Natural killer cell (primary cell): ENCODE measurements at regions not wholly inside any gene's neighbourhood (a gene's known extent, or its start where the extent isn't known, plus 50 kb on each side); places are given as distances from the start of the nearest gene placed in this dataset.

Experiments
- ATAC-seq, 3 donors: fragments of 150-1000 bp in 2 of 3; fragments of 200-7000 bp in 1 of 3; cut with Tn5 transposase; 1 replicate in 1 of 3; 2 replicates in 2 of 3; pipeline ENCODE4 v1.10.0; 2021; ENCODE audit warnings: mild to moderate bottlenecking in 2 of 3, moderate library complexity in 2 of 3
- DNase-seq, 2 donors: peaks; one replicate each; pipeline versions ENCODE4 v3.0.0 to v3.0.0-alpha.2; 2013 to 2021; ENCODE audit warnings: mixed read lengths in 1 of 2
- H3K27ac ChIP-seq: one replicate; pipeline ENCODE4 v1.5.1; 2013; ENCODE audit warnings: mild to moderate bottlenecking, low read length
- H3K27me3 ChIP-seq: one replicate; pipeline ENCODE4 v1.6.1; 2013; ENCODE audit warnings: low read length; ENCODE audit not compliant: control insufficient read depth, insufficient read depth
- H3K36me3 ChIP-seq: one replicate; pipeline ENCODE4 v1.6.1; 2013; ENCODE audit warnings: low read length; ENCODE audit not compliant: control insufficient read depth, insufficient read depth
- H3K4me1 ChIP-seq: one replicate; pipeline ENCODE4 v1.6.1; 2013; ENCODE audit warnings: low read length; ENCODE audit not compliant: control insufficient read depth, insufficient read depth
- H3K4me3 ChIP-seq: one replicate; pipeline ENCODE4 v1.5.1; 2013; ENCODE audit warnings: low read length
- H3K9me3 ChIP-seq: one replicate; pipeline ENCODE4 v1.6.1; 2013; ENCODE audit warnings: low read length; ENCODE audit not compliant: control insufficient read depth, insufficient read depth
- H3K27ac Mint-ChIP-seq, 2 donors: one replicate each; pipeline ENCODE4 v1.8.0; 2022; ENCODE audit warnings: mild to moderate bottlenecking in 2 of 2, mixed read lengths in 2 of 2, moderate library complexity in 1 of 2
- H3K27me3 Mint-ChIP-seq, 2 donors: one replicate each; pipeline ENCODE4 v1.8.0; 2022; ENCODE audit warnings: low read depth in 2 of 2, mixed read lengths in 2 of 2
- H3K36me3 Mint-ChIP-seq: one replicate; pipeline ENCODE4 v1.8.0; 2022; ENCODE audit warnings: mixed read lengths
- H3K4me1 Mint-ChIP-seq, 2 donors: one replicate each; pipeline ENCODE4 v1.8.0; 2022; ENCODE audit warnings: mixed read lengths in 2 of 2
- H3K4me3 Mint-ChIP-seq: one replicate; pipeline ENCODE4 v1.8.0; 2022; ENCODE audit warnings: mild to moderate bottlenecking, moderate library complexity, mixed read lengths
- H3K9me3 Mint-ChIP-seq, 2 donors: one replicate each; pipeline ENCODE4 v1.8.0; 2022; ENCODE audit warnings: mixed read lengths in 2 of 2
- WGBS: methylation state at CpG from one replicate; pipeline ENCODE4 v1.1.7; 2013; ENCODE audit warnings: missing lambda C conversion rate; ENCODE audit not compliant: insufficient coverage; 5-methylcytosine and 5-hydroxymethylcytosine counted together
- intact Hi-C: fragments of 100-400 bp; cut with micrococcal nuclease; formaldehyde crosslinking; loops from one replicate; pipeline ENCODE4 v1.14.2; 2022
- TF ChIP-seq, protein P1 (sequence below): fragments of 200-600 bp; IDR thresholded peaks from one replicate; pipeline ENCODE4 v1.8.0; 2022; ENCODE audit warnings: antibody characterized with exemption

DNA sequence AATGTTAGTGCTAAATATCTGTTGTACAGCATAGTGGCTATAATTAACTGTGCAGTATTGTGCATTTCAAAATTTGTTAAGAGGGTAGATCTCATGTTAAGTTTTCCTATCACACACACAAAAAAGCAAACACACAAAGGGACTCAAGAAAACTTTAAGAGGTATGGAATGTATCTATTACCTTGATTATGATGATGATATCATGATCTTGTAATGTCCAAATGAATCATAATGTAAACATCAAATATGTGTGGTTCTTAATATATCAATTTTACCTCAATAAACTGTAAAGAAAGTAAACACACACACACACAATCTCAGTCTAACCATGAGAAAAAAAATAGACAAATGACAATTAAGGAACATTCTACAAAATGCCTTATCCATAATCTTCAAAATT lies 934.6 kb downstream of the SLITRK1 start:
- Mint-ChIP-seq H3K4me3 (no peak overlapping the region), H3K27ac (no peak overlapping the region), H3K9me3 (peaks cover 11 to 13% of the 10 kb centered on the region in 2 donors), H3K36me3 (no peaks in the 10 kb centered on the region), H3K27me3 (no peaks in the 10 kb centered on the region), H3K4me1 (no peaks in the 10 kb centered on the region)
- no peaks in the 10 kb centered on the region for H3K4me1 ChIP-seq
- TF ChIP-seq, protein P1, sequence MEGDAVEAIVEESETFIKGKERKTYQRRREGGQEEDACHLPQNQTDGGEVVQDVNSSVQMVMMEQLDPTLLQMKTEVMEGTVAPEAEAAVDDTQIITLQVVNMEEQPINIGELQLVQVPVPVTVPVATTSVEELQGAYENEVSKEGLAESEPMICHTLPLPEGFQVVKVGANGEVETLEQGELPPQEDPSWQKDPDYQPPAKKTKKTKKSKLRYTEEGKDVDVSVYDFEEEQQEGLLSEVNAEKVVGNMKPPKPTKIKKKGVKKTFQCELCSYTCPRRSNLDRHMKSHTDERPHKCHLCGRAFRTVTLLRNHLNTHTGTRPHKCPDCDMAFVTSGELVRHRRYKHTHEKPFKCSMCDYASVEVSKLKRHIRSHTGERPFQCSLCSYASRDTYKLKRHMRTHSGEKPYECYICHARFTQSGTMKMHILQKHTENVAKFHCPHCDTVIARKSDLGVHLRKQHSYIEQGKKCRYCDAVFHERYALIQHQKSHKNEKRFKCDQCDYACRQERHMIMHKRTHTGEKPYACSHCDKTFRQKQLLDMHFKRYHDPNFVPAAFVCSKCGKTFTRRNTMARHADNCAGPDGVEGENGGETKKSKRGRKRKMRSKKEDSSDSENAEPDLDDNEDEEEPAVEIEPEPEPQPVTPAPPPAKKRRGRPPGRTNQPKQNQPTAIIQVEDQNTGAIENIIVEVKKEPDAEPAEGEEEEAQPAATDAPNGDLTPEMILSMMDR: no peak
- H3K27me3 ChIP-seq: no peaks in the 10 kb centered on the region
- ATAC-seq: no peak
- no peak overlapping the region for H3K27ac ChIP-seq
- H3K4me3 ChIP-seq: no peak overlapping the region
- DNase-seq: no peak
- H3K36me3 ChIP-seq: no peaks in the 10 kb centered on the region
- intact Hi-C loops: no loop called here
- H3K9me3 ChIP-seq: peaks cover 6% of the 10 kb centered on the region

DNA sequence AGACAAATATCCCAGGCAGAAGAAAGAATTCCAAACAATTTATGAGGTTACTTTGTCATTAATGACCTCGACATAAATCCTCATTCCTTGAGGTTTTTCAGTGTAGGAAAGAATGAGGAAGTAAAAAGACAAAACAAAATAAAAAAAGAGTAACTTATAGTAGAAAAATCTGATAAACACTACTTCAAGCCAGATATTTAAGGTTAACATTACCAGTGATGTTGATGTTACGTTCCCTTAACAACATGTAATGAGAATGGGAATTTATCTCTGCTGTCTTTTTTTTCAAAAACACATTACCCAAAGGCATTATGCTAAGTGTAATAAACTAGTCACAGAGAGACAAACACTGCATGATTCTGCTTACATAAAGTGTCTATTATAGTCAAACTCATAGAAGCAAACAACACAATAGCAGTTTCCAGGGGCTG lies 935.1 kb downstream of the SLITRK1 start:
- H3K27me3 ChIP-seq: no peaks in the 10 kb centered on the region
- Mint-ChIP-seq H3K4me3 (no peak overlapping the region), H3K27me3 (no peaks in the 10 kb centered on the region), H3K9me3 (peaks cover 13% of the 10 kb centered on the region in 2 donors), H3K4me1 (no peaks in the 10 kb centered on the region), H3K27ac (no peak overlapping the region), H3K36me3 (no peaks in the 10 kb centered on the region)
- H3K4me3 ChIP-seq: no peak overlapping the region
- H3K36me3 ChIP-seq: no peaks in the 10 kb centered on the region
- peaks cover 1% of the 10 kb centered on the region for H3K9me3 ChIP-seq
- intact Hi-C loops: no loop called here
- no peaks in the 10 kb centered on the region for H3K4me1 ChIP-seq
- TF ChIP-seq, protein P1: no peak
- WGBS: no CpG with 5 or more reads among the region's 2 CpGs
- no peak overlapping the region for H3K27ac ChIP-seq
- no peak for ATAC-seq
- DNase-seq: no peak

DNA sequence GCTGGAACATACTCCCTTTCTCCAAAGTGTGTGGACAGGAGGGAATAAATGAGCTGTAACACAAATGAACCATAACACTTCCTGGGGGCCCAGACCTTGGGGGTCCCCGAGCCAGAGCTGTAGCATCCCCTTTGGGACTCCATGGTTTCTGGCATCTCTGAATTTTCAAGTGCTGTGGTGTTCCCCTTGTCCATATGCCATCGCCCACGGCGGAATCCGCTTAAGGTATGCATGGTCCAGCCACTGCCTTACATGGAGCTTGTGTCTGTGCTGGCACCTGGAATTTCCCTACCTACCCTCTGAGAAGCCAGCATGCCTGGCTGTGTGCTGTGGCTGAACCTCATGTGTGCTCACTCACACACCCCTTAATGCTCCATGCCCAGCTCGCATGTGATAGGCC lies 943.6 kb downstream of the SLITRK1 start:
- Histone ChIP-seq H3K9me3 (no peaks in the 10 kb centered on the region), H3K36me3 (no peaks in the 10 kb centered on the region), H3K4me1 (no peaks in the 10 kb centered on the region), H3K27ac (no peak overlapping the region), H3K4me3 (no peak overlapping the region), H3K27me3 (no peaks in the 10 kb centered on the region)
- Mint-ChIP-seq H3K36me3 (no peaks in the 10 kb centered on the region), H3K27me3 (no peaks in the 10 kb centered on the region), H3K4me1 (no peaks in the 10 kb centered on the region), H3K4me3 (no peak overlapping the region), H3K9me3 (peaks cover 10 to 14% of the 10 kb centered on the region in 2 donors), H3K27ac (no peak overlapping the region)
- WGBS: 91% methylated on average over 6 of the region's 6 CpGs
- ATAC-seq (no peak), DNase-seq (peak in 1 of 2 donors; percentile 1)
- intact Hi-C loops: no loop called here
- TF ChIP-seq, protein P1: no peak

DNA sequence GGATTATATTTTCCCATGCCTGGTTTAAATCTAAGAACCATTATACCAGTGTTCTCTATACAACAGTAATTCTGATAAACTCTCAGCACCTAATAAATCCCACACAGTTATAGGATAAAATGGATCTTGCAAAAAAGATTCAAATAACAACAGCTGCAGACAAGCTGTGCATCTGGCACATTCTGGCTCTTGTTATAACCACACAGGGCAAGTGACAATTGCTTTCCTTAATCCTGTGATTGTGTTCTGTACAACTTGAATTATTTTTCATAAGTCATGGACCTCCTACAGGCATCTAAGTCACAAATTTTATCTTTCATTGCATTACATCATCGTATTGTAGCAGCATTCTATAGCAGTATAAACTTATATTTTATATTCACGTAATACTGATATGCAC lies 948.3 kb downstream of the SLITRK1 start:
- H3K4me3 Mint-ChIP-seq: no peak overlapping the region
- no peaks in the 10 kb centered on the region for H3K27me3 ChIP-seq
- TF ChIP-seq, protein P1: no peak
- H3K36me3 Mint-ChIP-seq: no peaks in the 10 kb centered on the region
- no peak overlapping the region for H3K27ac ChIP-seq
- peaks cover 13 to 20% of the 10 kb centered on the region in 2 donors for H3K9me3 Mint-ChIP-seq
- no peaks in the 10 kb centered on the region for H3K4me1 Mint-ChIP-seq
- no peaks in the 10 kb centered on the region for H3K4me1 ChIP-seq
- no peak overlapping the region for H3K4me3 ChIP-seq
- WGBS: no CpG with 5 or more reads among the region's 2 CpGs
- H3K9me3 ChIP-seq: no peaks in the 10 kb centered on the region
- H3K27ac Mint-ChIP-seq: no peak overlapping the region
- ATAC-seq (no peak), DNase-seq (no peak)
- intact Hi-C loops: no loop called here
- H3K36me3 ChIP-seq: no peaks in the 10 kb centered on the region
- no peaks in the 10 kb centered on the region for H3K27me3 Mint-ChIP-seq
